Left hindlimb (tissue), 1 donor: ENCODE measurements at regions not wholly inside any gene's neighbourhood (a gene's known extent, or its start where the extent isn't known, plus 50 kb on each side); places are given as distances from the start of the nearest gene placed in this dataset.
"Not testable (repeated sequence)": the region's sequence is repeated elsewhere in the genome, so short reads cannot be mapped to it uniquely, and the experiment has no call there.

ENCODE experiments used
- DNase-seq: peaks from one replicate; pipeline ENCODE4 v3.0.0-alpha.2; 2018

GRCh38 chr16:79882340-79883005, 281.9 kb upstream of the MAF start:
- DNase-seq: no peak

- not testable (repeated sequence) for DNase-seq
Observed at GRCh38 chr16:79881107-79881506, 280.6 kb upstream of the MAF start.

- DNase-seq: no peak
Observed at GRCh38 chr16:79876332-79876730, 275.8 kb upstream of the MAF start.

GRCh38 chr16:79874391-79874790, 273.9 kb upstream of the MAF start:
- no peak for DNase-seq

- DNase-seq: no peak
Observed at GRCh38 chr16:79873825-79874224, 273.3 kb upstream of the MAF start.

- DNase-seq: no peak
Observed at GRCh38 chr16:79871906-79872305, 271.4 kb upstream of the MAF start.

- no peak for DNase-seq
Observed at GRCh38 chr16:79870016-79870886, 269.7 kb upstream of the MAF start.

GRCh38 chr16:79869304-79870015, 268.9 kb upstream of the MAF start:
- no peak for DNase-seq

GRCh38 chr16:79868841-79869240, 268.3 kb upstream of the MAF start:
- no peak for DNase-seq

GRCh38 chr16:79867425-79867997, 267.0 kb upstream of the MAF start:
- DNase-seq: no peak

GRCh38 chr16:79865918-79866317, 265.4 kb upstream of the MAF start:
- no peak for DNase-seq

GRCh38 chr16:79864781-79865391, 264.3 kb upstream of the MAF start:
- DNase-seq: no peak

- no peak for DNase-seq
Observed at GRCh38 chr16:79864032-79864780, 263.7 kb upstream of the MAF start.

GRCh38 chr16:79863128-79864031, 262.8 kb upstream of the MAF start:
- DNase-seq: no peak

- DNase-seq: no peak
Observed at GRCh38 chr16:79862601-79863000, 262.1 kb upstream of the MAF start.

- DNase-seq: no peak
Observed at GRCh38 chr16:79856581-79856980, 256.0 kb upstream of the MAF start.

- no peak for DNase-seq
Observed at GRCh38 chr16:79850348-79850747, 249.8 kb upstream of the MAF start.

GRCh38 chr16:79849119-79849518, 248.6 kb upstream of the MAF start:
- DNase-seq: no peak

- DNase-seq: no peak
Observed at GRCh38 chr16:79848719-79849118, 248.2 kb upstream of the MAF start.

GRCh38 chr16:79847569-79847968, 247.0 kb upstream of the MAF start:
- no peak for DNase-seq

- no peak for DNase-seq
Observed at GRCh38 chr16:79847101-79847500, 246.6 kb upstream of the MAF start.
